GM12878 (cell line): ENCODE measurements at regions not wholly inside any gene's neighbourhood (a gene's known extent, or its start where the extent isn't known, plus 50 kb on each side); places are given as distances from the start of the nearest gene placed in this dataset.

Experiments used
- ATAC-seq: fragments of 200-7000 bp; cut with Tn5 transposase; 3 replicates; pipeline ENCODE4 v1.9.1; 2020; ENCODE audit warnings: mild to moderate bottlenecking, moderate library complexity
- BruUV-seq: library from RNA; stranded (reverse); fragments of 400-500 nt; replicated peaks from 2 replicates; lab custom pipeline; 2021; lab: Mats Ljungman, UMichigan
- CTCF ChIA-PET: fragments of 300-600 bp; sonication (Branson Sonifier 250); formaldehyde crosslinking; extraction: SDS; loops from one replicate; lab custom pipeline; 2021; ENCODE audit warnings: inconsistent platforms; lab: Yijun Ruan, JAX
- POLR2A ChIA-PET: fragments of 350-600 bp; formaldehyde crosslinking; extraction: SDS; loops from one replicate; lab custom pipeline; 2021; ENCODE audit warnings: inconsistent platforms; lab: Charles Lee
- RAD21 ChIA-PET: fragments of 300-600 bp; sonication (Branson Sonifier 250); formaldehyde crosslinking; loops from one replicate; lab custom pipeline; 2023; ENCODE audit warnings: antibody characterized with exemption; ENCODE audit not compliant: unreplicated experiment; lab: Charles Lee
- SMC1A ChIA-PET: fragments of 300-600 bp; sonication (Branson Sonifier 250); formaldehyde crosslinking; loops from one replicate; lab custom pipeline; 2023; ENCODE audit not compliant: unreplicated experiment, uncharacterized antibody; lab: Charles Lee
- DNase-seq: peaks from one replicate; pipeline ENCODE4 v3.0.0-alpha.2; 2011; ENCODE audit warnings: low read depth, low spot score
- FAIRE-seq: peaks from 3 replicates; lab custom pipeline; 2011; peaks lifted over from hg19 to GRCh38; lab: Jason Lieb, UNC
- H2AFZ ChIP-seq: 2 replicates; pipeline ENCODE4 v1.6.0; 2011; ENCODE audit warnings: low read depth, low read length, control low read depth; ENCODE audit not compliant: control insufficient read depth
- H3K27ac ChIP-seq: 2 replicates; pipeline ENCODE4 v1.5.1; 2011; ENCODE audit warnings: control low read depth; ENCODE audit not compliant: control insufficient read depth, insufficient read depth
- H3K27me3 ChIP-seq, 2 experiments: replicated peaks in 1 of 2; 2 replicates each; pipeline versions ENCODE4 v1.6.0 to v1.6.1; 2011; ENCODE audit warnings: low read length in 1 of 2; ENCODE audit not compliant: control insufficient read depth in 2 of 2, insufficient read depth in 2 of 2
- H3K36me3 ChIP-seq, 2 experiments: 2 replicates each; pipeline ENCODE4 v1.5.1; 2011; ENCODE audit warnings: low read length in 1 of 2; ENCODE audit not compliant: control insufficient read depth in 2 of 2, insufficient read depth in 2 of 2
- H3K4me1 ChIP-seq: 2 replicates; pipeline ENCODE4 v1.6.1; 2011; ENCODE audit warnings: mild to moderate bottlenecking, low read length, moderate library complexity, mixed read lengths; ENCODE audit not compliant: control insufficient read depth, insufficient read depth
- H3K4me2 ChIP-seq: 2 replicates; pipeline ENCODE4 v1.6.0; 2011; ENCODE audit warnings: control low read depth; ENCODE audit not compliant: control insufficient read depth, insufficient read depth
- H3K4me3 ChIP-seq: fragments of 200-600 bp; sonication (generic); 2 replicates; pipeline ENCODE4 v1.5.1; 2016
- H3K79me2 ChIP-seq: 2 replicates; pipeline ENCODE4 v1.6.0; 2011; ENCODE audit warnings: low read length; ENCODE audit not compliant: control insufficient read depth, insufficient read depth
- H3K9ac ChIP-seq: 2 replicates; pipeline ENCODE4 v1.8.0; 2011; ENCODE audit warnings: low read length, control low read depth, mixed read lengths; ENCODE audit not compliant: control insufficient read depth, insufficient read depth
- H3K9me3 ChIP-seq: replicated peaks from 3 replicates; pipeline ENCODE4 v1.5.1; 2011; ENCODE audit warnings: mild to moderate bottlenecking, low read length; ENCODE audit not compliant: control insufficient read depth, insufficient read depth
- H4K20me1 ChIP-seq: 2 replicates; pipeline ENCODE4 v1.6.0; 2011; ENCODE audit not compliant: control insufficient read depth, insufficient read depth
- PKNOX1 ChIP-seq: fragments of 450-650 bp; IDR thresholded peaks from 2 replicates; pipeline ENCODE4 v1.6.1; 2016; ENCODE audit warnings: mild to moderate bottlenecking
- PML ChIP-seq: IDR thresholded peaks from 2 replicates; pipeline ENCODE4 v1.6.1; 2012; ENCODE audit warnings: low read length, inconsistent platforms
- ZNF622 ChIP-seq: fragments of 450-650 bp; IDR thresholded peaks from 2 replicates; pipeline ENCODE4 v1.6.1; 2017; ENCODE audit warnings: mild to moderate bottlenecking, inconsistent platforms
- WGBS: methylation state at CpG from one replicate; pipeline ENCODE4 v1.1.6; 2016; ENCODE audit warnings: low lambda C conversion rate; ENCODE audit not compliant: insufficient replicate concordance, insufficient coverage; ENCODE audit errors: missing lambda C conversion rate; 5-methylcytosine and 5-hydroxymethylcytosine counted together
- in situ Hi-C: fragments of 300-500 bp; cut with MboI; formaldehyde crosslinking; loops from 9 replicates; pipeline ENCODE4 v1.14.3; 2018; ENCODE audit warnings: mixed read lengths
- intact Hi-C: fragments of 100-400 bp; cut with micrococcal nuclease; formaldehyde crosslinking; loops from one replicate; pipeline ENCODE4 v1.14.2; 2022; ENCODE audit not compliant: unreplicated experiment
- TF ChIP-seq, protein P1 (sequence below): fragments of 150-350 bp; IDR thresholded peaks from 2 replicates; pipeline ENCODE4 v1.6.1; 2016; ENCODE audit warnings: low read depth, low read length

DNA sequence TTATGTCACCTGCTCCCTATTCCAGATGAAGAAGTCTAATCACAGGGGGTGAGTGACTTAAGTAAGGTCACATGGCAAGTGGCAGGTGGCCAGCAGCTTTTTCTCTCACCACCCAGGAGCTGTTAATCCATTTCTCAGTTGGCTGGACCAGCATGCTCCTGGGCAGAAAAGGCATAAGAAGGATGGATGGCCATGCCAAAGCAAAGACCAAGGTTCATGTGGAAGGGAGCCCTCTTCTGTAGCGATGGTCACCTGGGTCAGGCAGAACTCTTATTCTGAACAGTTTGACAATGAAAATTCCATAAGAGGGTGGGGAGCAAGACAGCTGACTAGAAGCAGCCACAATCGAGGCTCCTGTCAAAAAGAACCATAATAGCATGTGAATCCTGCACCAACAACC is 538.1 kb downstream of the SUCLA2 start:
- RAD21 ChIA-PET: no interaction called here
- POLR2A ChIA-PET: no interaction called here
- no peaks in the 10 kb centered on the region for H3K36me3 ChIP-seq
- WGBS: 17% methylated on average over 2 of the region's 2 CpGs
- SMC1A ChIA-PET: no interaction called here
- no peak for ATAC-seq
- H3K27me3 ChIP-seq: no peaks in the 10 kb centered on the region
- no TSS peak for BruUV-seq
- no peaks in the 10 kb centered on the region for H4K20me1 ChIP-seq
- intact Hi-C loops: no loop called here
- no peak overlapping the region for H2AFZ ChIP-seq
- TF ChIP-seq ZNF622 (no peak), PKNOX1 (no peak), PML (no peak)
- TF ChIP-seq, protein P1, sequence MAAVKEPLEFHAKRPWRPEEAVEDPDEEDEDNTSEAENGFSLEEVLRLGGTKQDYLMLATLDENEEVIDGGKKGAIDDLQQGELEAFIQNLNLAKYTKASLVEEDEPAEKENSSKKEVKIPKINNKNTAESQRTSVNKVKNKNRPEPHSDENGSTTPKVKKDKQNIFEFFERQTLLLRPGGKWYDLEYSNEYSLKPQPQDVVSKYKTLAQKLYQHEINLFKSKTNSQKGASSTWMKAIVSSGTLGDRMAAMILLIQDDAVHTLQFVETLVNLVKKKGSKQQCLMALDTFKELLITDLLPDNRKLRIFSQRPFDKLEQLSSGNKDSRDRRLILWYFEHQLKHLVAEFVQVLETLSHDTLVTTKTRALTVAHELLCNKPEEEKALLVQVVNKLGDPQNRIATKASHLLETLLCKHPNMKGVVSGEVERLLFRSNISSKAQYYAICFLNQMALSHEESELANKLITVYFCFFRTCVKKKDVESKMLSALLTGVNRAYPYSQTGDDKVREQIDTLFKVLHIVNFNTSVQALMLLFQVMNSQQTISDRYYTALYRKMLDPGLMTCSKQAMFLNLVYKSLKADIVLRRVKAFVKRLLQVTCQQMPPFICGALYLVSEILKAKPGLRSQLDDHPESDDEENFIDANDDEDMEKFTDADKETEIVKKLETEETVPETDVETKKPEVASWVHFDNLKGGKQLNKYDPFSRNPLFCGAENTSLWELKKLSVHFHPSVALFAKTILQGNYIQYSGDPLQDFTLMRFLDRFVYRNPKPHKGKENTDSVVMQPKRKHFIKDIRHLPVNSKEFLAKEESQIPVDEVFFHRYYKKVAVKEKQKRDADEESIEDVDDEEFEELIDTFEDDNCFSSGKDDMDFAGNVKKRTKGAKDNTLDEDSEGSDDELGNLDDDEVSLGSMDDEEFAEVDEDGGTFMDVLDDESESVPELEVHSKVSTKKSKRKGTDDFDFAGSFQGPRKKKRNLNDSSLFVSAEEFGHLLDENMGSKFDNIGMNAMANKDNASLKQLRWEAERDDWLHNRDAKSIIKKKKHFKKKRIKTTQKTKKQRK: no peak
- H3K27ac ChIP-seq: no peak overlapping the region
- DNase-seq: no peak
- CTCF ChIA-PET: no interaction called here
- no peaks in the 10 kb centered on the region for H3K9me3 ChIP-seq
- H3K4me2 ChIP-seq: no peak overlapping the region
- no peak for FAIRE-seq
- in situ Hi-C loops: no loop called here
- no peaks in the 10 kb centered on the region for H3K4me1 ChIP-seq
- no peaks in the 10 kb centered on the region for H3K79me2 ChIP-seq
- H3K9ac ChIP-seq: no peak overlapping the region
- H3K4me3 ChIP-seq: no peak overlapping the region
